NB4 (cell line): ENCODE measurements at regions not wholly inside any gene's neighbourhood (a gene's known extent, or its start where the extent isn't known, plus 50 kb on each side); places are given as distances from the start of the nearest gene placed in this dataset.

Experiments
- CTCF ChIP-seq: IDR thresholded peaks from one replicate; pipeline ENCODE4 v1.5.1; 2012; ENCODE audit warnings: low read depth, low read length
- MAX ChIP-seq: IDR thresholded peaks from 2 replicates; pipeline ENCODE4 v1.6.1; 2011; ENCODE audit warnings: low read depth, low read length
- POLR2A ChIP-seq: IDR thresholded peaks from 2 replicates; pipeline ENCODE4 v1.6.1; 2011; ENCODE audit warnings: mild to moderate bottlenecking; ENCODE audit not compliant: insufficient read length; ENCODE audit errors: extremely low read depth

- TF ChIP-seq CTCF: no peak
- no peak for TF ChIP-seq MAX
- no peak for TF ChIP-seq POLR2A
Observed at GRCh38 chr4:31043382-31044062, 323.4 kb downstream of the PCDH7 start.
